Thyroid gland (tissue), 4 donors: ENCODE measurements at regions not wholly inside any gene's neighbourhood (a gene's known extent, or its start where the extent isn't known, plus 50 kb on each side); places are given as distances from the start of the nearest gene placed in this dataset.

ENCODE experiments used
- DNase-seq, 2 donors: peaks; one replicate each; pipeline ENCODE4 v3.0.0-alpha.2; 2019
- H3K27ac ChIP-seq, 3 donors: fragments of 200-600 bp; sonication (generic); 1 replicate in 2 of 3; 2 replicates in 1 of 3; pipeline ENCODE4 v1.5.1; 2016 to 2019; ENCODE audit warnings: mild to moderate bottlenecking in 1 of 3, moderate library complexity in 1 of 3
- H3K27me3 ChIP-seq: fragments of 200-600 bp; sonication (generic); one replicate; pipeline ENCODE4 v1.5.1; 2019
- H3K36me3 ChIP-seq, 2 donors: fragments of 200-600 bp; sonication (generic); one replicate each; pipeline ENCODE4 v1.5.1; 2016 to 2019
- H3K4me1 ChIP-seq, 2 donors: fragments of 200-600 bp; sonication (generic); one replicate each; pipeline ENCODE4 v1.5.1; 2017 to 2019
- H3K4me3 ChIP-seq, 3 donors: fragments of 200-600 bp; sonication (generic); replicated peaks in 1 of 3; 1 replicate in 2 of 3; 2 replicates in 1 of 3; pipeline ENCODE4 v1.5.1; 2016; ENCODE audit warnings: mild to moderate bottlenecking in 1 of 3
- H3K9me3 ChIP-seq: fragments of 200-600 bp; sonication (generic); one replicate; pipeline ENCODE4 v1.5.1; 2017
- CTCF ChIP-seq, 6 experiments: fragments of 200-600 bp in 3 of 6; fragments of 450-650 bp in 3 of 6; sonication (generic) in 3 of 6; IDR thresholded peaks; one replicate each; pipeline ENCODE4 v1.5.1; 2016 to 2019; ENCODE audit warnings: antibody characterized with exemption in 6 of 6, mild to moderate bottlenecking in 2 of 6, inconsistent platforms in 1 of 6, moderate library complexity in 1 of 6
- POLR2A ChIP-seq, 2 donors: fragments of 450-650 bp; IDR thresholded peaks; one replicate each; pipeline ENCODE4 v1.6.1; 2017; ENCODE audit warnings: antibody characterized with exemption in 2 of 2, mild to moderate bottlenecking in 2 of 2, moderate library complexity in 1 of 2
- WGBS, 2 donors: methylation state at CpG; one replicate each; pipeline ENCODE4 v1.1.5; 2017; 5-methylcytosine and 5-hydroxymethylcytosine counted together
- intact Hi-C: fragments of 100-400 bp; cut with DNase I; formaldehyde crosslinking; loops from one replicate; pipeline ENCODE4 v1.15.1; 2023

- intact Hi-C loops, result no loop called here
- no peak for DNase-seq
- no peaks in the 10 kb centered on the region for H3K9me3 ChIP-seq
- no peak overlapping the region for H3K27ac ChIP-seq
- H3K36me3 ChIP-seq, result no peaks in the 10 kb centered on the region
- TF ChIP-seq CTCF (IDR thresholded peaks at IDR 0.05) (no peak), POLR2A (IDR thresholded peaks at IDR 0.05) (no peak)
- H3K27me3 ChIP-seq, result no peaks in the 10 kb centered on the region
- H3K4me1 ChIP-seq, result no peaks in the 10 kb centered on the region
- no peak overlapping the region for H3K4me3 ChIP-seq
- 88 to 96% methylated on average over 1 of the region's 1 CpG for WGBS, 2 donors
Measured at GRCh38 chr6:141501616-141502015, 631.1 kb upstream of the GJE1 start.

GRCh38 chr6:141498977-141499376 lies 633.7 kb upstream of the GJE1 start:
- intact Hi-C loops, result no loop called here
- no peaks in the 10 kb centered on the region for H3K27me3 ChIP-seq
- H3K36me3 ChIP-seq, result no peaks in the 10 kb centered on the region
- no peak overlapping the region for H3K27ac ChIP-seq
- no peak for TF ChIP-seq POLR2A (IDR thresholded peaks at IDR 0.05)
- TF ChIP-seq CTCF (IDR thresholded peaks at IDR 0.05), result no peak
- H3K9me3 ChIP-seq, result no peaks in the 10 kb centered on the region
- WGBS, 2 donors, result 91% methylated on average over 3 of the region's 3 CpGs
- no peak overlapping the region for H3K4me3 ChIP-seq
- no peak for DNase-seq
- no peaks in the 10 kb centered on the region for H3K4me1 ChIP-seq

GRCh38 chr6:141492521-141493284 lies 640.0 kb upstream of the GJE1 start:
- DNase-seq, result no peak
- H3K4me1 ChIP-seq, result no peaks in the 10 kb centered on the region
- H3K27ac ChIP-seq, result no peak overlapping the region
- H3K4me3 ChIP-seq, result no peak overlapping the region
- no peaks in the 10 kb centered on the region for H3K27me3 ChIP-seq
- WGBS, 2 donors, result 75 to 86% methylated on average over 2 of the region's 2 CpGs
- intact Hi-C loops, result no loop called here
- no peaks in the 10 kb centered on the region for H3K9me3 ChIP-seq
- no peaks in the 10 kb centered on the region for H3K36me3 ChIP-seq
- TF ChIP-seq POLR2A (IDR thresholded peaks at IDR 0.05), result no peak
- no peak for TF ChIP-seq CTCF (IDR thresholded peaks at IDR 0.05)

- no peak overlapping the region for H3K27ac ChIP-seq
- no peak overlapping the region for H3K4me3 ChIP-seq
- no peaks in the 10 kb centered on the region for H3K36me3 ChIP-seq
- H3K9me3 ChIP-seq, result no peaks in the 10 kb centered on the region
- no peak for DNase-seq
- no peaks in the 10 kb centered on the region for H3K27me3 ChIP-seq
- intact Hi-C loops, result no loop called here
- no peaks in the 10 kb centered on the region for H3K4me1 ChIP-seq
- TF ChIP-seq CTCF (IDR thresholded peaks at IDR 0.05), result no peak
- no peak for TF ChIP-seq POLR2A (IDR thresholded peaks at IDR 0.05)
Measured at GRCh38 chr6:141491684-141492083, 641.0 kb upstream of the GJE1 start.

- no peak for TF ChIP-seq POLR2A (IDR thresholded peaks at IDR 0.05)
- no peak for TF ChIP-seq CTCF (IDR thresholded peaks at IDR 0.05)
- 95 to 98% methylated on average over 3 of the region's 3 CpGs for WGBS, 2 donors
- no peaks in the 10 kb centered on the region for H3K27me3 ChIP-seq
- H3K4me1 ChIP-seq, result no peaks in the 10 kb centered on the region
- intact Hi-C loops, result no loop called here
- H3K4me3 ChIP-seq, result no peak overlapping the region
- H3K27ac ChIP-seq, result no peak overlapping the region
- no peaks in the 10 kb centered on the region for H3K36me3 ChIP-seq
- DNase-seq, result no peak
- no peaks in the 10 kb centered on the region for H3K9me3 ChIP-seq
Measured at GRCh38 chr6:141490982-141491381, 641.7 kb upstream of the GJE1 start.
